Nephron progenitor cell (in vitro differentiated cells): ENCODE measurements at regions not wholly inside any gene's neighbourhood (a gene's known extent, or its start where the extent isn't known, plus 50 kb on each side); places are given as distances from the start of the nearest gene placed in this dataset.
"Not testable (repeated sequence)": the region's sequence is repeated elsewhere in the genome, so short reads cannot be mapped to it uniquely, and the experiment has no call there.

Experiments used
- DNase-seq: peaks from one replicate; pipeline ENCODE4 v3.0.0; 2021
- H3K27ac Mint-ChIP-seq: 2 replicates; pipeline ENCODE4 v1.8.0; 2021; ENCODE audit warnings: mild to moderate bottlenecking, moderate library complexity, mixed read lengths
- H3K27me3 Mint-ChIP-seq: 2 replicates; pipeline ENCODE4 v1.8.0; 2021; ENCODE audit warnings: mild to moderate bottlenecking, low read depth, mixed read lengths; ENCODE audit not compliant: poor library complexity
- H3K36me3 Mint-ChIP-seq: 2 replicates; pipeline ENCODE4 v1.8.0; 2021; ENCODE audit warnings: low read depth, mixed read lengths
- H3K4me1 Mint-ChIP-seq: 2 replicates; pipeline ENCODE4 v1.8.0; 2021; ENCODE audit warnings: mixed read lengths
- H3K4me3 Mint-ChIP-seq: 2 replicates; pipeline ENCODE4 v1.8.0; 2021; ENCODE audit warnings: mild to moderate bottlenecking, moderate library complexity, mixed read lengths
- H3K9me3 Mint-ChIP-seq: 2 replicates; pipeline ENCODE4 v1.8.0; 2021; ENCODE audit warnings: mild to moderate bottlenecking, moderate library complexity, mixed read lengths
- TF ChIP-seq, protein P1 (sequence below): fragments of 200-600 bp; sonication (generic); IDR thresholded peaks from 2 replicates; pipeline ENCODE4 v1.5.0; 2021; ENCODE audit warnings: antibody characterized with exemption

DNA sequence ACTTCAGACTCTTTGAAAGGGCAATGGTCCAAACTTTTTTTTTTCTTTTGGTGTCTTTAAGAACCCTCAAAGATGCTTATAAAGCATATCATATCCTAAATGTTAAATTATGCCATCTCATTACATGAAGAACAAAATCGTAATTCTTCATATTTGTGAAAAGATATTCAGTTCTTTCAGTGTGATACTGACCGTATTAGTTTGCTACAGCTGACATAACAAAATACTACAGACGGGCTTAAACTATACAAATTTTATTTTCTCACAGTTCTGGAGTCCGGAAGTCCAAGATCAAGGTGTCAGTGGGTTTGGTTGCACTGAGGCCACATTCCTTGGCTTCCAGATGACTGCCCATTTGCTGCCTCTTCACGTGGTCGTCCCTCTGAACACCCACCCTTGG is 1377.2 kb upstream of the ZEB2 start:
- no peak for DNase-seq
- Mint-ChIP-seq H3K4me3 (no peak overlapping the region), H3K4me1 (no peaks in the 10 kb centered on the region), H3K36me3 (no peaks in the 10 kb centered on the region), H3K27me3 (peaks cover 2% of the 10 kb centered on the region), H3K27ac (no peak overlapping the region), H3K9me3 (peaks cover 7% of the 10 kb centered on the region)
- TF ChIP-seq, protein P1, sequence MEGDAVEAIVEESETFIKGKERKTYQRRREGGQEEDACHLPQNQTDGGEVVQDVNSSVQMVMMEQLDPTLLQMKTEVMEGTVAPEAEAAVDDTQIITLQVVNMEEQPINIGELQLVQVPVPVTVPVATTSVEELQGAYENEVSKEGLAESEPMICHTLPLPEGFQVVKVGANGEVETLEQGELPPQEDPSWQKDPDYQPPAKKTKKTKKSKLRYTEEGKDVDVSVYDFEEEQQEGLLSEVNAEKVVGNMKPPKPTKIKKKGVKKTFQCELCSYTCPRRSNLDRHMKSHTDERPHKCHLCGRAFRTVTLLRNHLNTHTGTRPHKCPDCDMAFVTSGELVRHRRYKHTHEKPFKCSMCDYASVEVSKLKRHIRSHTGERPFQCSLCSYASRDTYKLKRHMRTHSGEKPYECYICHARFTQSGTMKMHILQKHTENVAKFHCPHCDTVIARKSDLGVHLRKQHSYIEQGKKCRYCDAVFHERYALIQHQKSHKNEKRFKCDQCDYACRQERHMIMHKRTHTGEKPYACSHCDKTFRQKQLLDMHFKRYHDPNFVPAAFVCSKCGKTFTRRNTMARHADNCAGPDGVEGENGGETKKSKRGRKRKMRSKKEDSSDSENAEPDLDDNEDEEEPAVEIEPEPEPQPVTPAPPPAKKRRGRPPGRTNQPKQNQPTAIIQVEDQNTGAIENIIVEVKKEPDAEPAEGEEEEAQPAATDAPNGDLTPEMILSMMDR, result no peak

DNA sequence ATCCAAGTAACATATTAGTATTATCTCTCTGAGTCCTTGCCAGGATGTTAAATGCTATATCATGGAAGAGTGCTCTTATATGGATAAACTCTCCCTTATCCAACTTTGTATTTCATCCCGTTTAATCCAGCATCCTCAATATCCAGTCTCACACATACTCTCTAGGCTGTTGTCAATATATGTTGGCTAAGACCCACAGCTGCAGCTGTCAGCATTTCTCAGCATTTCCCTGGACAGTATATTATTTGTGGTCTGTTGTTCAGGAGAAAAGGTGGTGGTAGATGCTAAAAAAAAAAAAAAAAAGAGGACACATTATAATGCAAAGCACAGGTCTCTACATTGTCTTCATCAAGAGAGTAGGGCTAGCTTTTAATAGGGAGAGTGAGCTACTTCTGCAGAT is 1368.0 kb upstream of the ZEB2 start:
- H3K4me3 Mint-ChIP-seq, result no peak overlapping the region
- DNase-seq, result no peak
- TF ChIP-seq, protein P1, result no peak
- no peak overlapping the region for H3K27ac Mint-ChIP-seq
- H3K36me3 Mint-ChIP-seq, result no peaks in the 10 kb centered on the region
- H3K27me3 Mint-ChIP-seq, result peaks cover 5% of the 10 kb centered on the region
- no peaks in the 10 kb centered on the region for H3K4me1 Mint-ChIP-seq
- H3K9me3 Mint-ChIP-seq, result no peaks in the 10 kb centered on the region

DNA sequence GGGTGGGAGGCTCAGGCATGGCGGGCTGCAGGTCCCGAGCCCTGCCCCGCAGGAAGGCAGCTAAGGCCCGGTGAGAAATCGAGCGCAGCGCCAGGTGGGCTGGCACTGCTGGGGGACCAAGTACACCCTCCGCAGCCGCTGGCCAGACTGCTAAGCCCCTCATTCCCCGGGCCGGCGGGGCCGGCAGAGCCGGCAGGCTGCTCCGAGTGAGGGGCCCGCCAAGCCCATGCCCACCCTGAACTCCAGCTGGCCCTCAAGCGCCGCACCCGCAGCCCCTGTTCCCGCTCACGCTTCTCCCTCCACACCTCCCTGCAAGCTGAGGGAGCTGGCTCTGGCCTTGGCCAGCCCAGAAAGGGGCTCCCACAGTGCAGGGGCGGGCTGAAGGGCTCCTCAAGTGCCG is 1361.1 kb upstream of the ZEB2 start:
- not testable (repeated sequence) for DNase-seq, H3K9me3 Mint-ChIP-seq

DNA sequence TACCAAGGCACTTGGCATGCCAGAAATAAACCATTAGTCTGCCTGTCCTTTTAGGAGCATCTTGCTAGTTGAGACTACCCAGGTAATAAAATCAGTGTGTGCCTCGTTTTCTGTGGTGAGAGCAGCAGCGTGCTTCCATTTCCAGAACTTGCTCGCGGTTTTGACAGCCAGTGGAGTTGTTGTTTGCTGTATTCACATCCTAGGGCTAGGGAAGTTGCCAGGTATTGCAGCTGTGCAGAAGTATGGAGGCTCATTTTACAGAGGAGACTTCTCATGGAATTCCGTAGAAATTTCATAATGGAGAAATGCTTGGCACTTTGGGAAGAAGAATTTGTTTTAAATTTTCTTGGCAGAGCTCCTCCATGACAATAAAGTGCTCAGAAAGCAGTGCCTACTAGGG is 1355.1 kb upstream of the ZEB2 start:
- no peak overlapping the region for H3K27ac Mint-ChIP-seq
- no peaks in the 10 kb centered on the region for H3K4me1 Mint-ChIP-seq
- no peaks in the 10 kb centered on the region for H3K36me3 Mint-ChIP-seq
- H3K9me3 Mint-ChIP-seq, result peaks cover 9% of the 10 kb centered on the region
- no peaks in the 10 kb centered on the region for H3K27me3 Mint-ChIP-seq
- no peak overlapping the region for H3K4me3 Mint-ChIP-seq
- TF ChIP-seq, protein P1, result no peak
- DNase-seq, result no peak

More for the DNA sequence above, 1361.1 kb upstream of the ZEB2 start:
- not testable (repeated sequence) for H3K27ac Mint-ChIP-seq, H3K36me3 Mint-ChIP-seq, H3K27me3 Mint-ChIP-seq, H3K4me3 Mint-ChIP-seq, H3K4me1 Mint-ChIP-seq

DNA sequence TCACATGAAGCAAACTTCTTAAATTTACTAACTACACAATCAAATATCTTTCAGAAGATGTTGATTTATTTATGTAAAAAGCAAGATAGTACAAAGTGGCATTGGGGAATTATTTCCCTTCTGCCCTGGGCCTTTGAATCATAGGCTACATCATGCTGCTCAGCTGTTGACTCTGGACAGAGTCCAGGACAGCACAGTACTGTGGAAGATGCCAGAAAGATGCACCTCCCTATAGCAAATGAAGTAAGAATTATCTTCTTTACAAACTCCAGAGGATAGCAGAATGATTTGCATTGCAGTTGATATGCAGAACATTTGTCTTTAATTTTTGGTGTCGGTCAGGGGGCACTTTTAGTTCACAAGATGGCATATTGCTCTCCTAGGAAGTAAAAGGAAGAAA is 1354.5 kb upstream of the ZEB2 start:
- H3K27me3 Mint-ChIP-seq, result no peaks in the 10 kb centered on the region
- TF ChIP-seq, protein P1, result no peak
- H3K4me3 Mint-ChIP-seq, result no peak overlapping the region
- no peaks in the 10 kb centered on the region for H3K4me1 Mint-ChIP-seq
- DNase-seq, result no peak
- no peaks in the 10 kb centered on the region for H3K36me3 Mint-ChIP-seq
- H3K9me3 Mint-ChIP-seq, result peaks cover 5% of the 10 kb centered on the region
- no peak overlapping the region for H3K27ac Mint-ChIP-seq

DNA sequence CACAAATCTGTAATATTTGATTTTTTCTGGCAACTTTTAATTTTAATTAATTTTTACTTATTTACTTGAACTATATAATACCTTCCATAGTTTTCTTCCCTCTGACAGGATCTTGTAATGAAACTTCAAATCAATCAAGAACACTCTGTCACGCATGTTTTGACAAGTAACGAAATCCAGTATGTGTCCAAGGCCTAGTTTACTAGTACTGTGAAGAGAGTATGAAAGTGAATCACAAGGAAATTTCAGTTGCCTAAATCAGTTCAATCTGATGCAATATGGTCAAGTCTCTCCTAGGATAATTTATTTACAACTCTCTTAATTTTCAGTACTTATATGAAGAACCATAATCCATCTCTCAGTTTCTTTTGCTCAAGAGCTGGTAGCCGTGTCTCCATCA is 1344.6 kb upstream of the ZEB2 start:
- no peaks in the 10 kb centered on the region for H3K9me3 Mint-ChIP-seq
- TF ChIP-seq, protein P1, result no peak
- H3K27me3 Mint-ChIP-seq, result peaks cover 3% of the 10 kb centered on the region
- H3K4me3 Mint-ChIP-seq, result no peak overlapping the region
- H3K36me3 Mint-ChIP-seq, result no peaks in the 10 kb centered on the region
- H3K4me1 Mint-ChIP-seq, result no peaks in the 10 kb centered on the region
- H3K27ac Mint-ChIP-seq, result no peak overlapping the region
- no peak for DNase-seq

DNA sequence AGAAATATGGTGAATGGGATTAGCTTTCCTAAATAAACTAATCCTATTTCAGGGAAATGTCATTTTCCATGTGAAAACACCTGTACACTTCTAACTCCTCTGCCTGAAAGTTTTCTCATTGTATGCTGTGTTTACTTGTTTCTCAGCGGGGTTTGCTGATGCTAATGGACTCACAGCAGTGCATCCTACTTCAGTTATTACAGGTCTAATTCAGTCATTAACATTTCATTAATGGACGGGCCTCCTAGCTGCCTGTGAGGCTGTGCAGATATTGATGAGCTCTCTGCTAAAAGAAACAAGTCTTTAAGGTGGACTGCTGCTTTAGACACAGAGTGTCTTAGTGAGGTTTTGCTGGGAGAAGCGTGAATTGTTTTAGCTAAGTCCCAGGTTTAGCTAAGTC is 1342.0 kb upstream of the ZEB2 start:
- Mint-ChIP-seq H3K4me1 (no peaks in the 10 kb centered on the region), H3K36me3 (no peaks in the 10 kb centered on the region), H3K9me3 (no peaks in the 10 kb centered on the region), H3K27me3 (peaks cover 3% of the 10 kb centered on the region), H3K4me3 (no peak overlapping the region), H3K27ac (no peak overlapping the region)
- DNase-seq, result no peak
- TF ChIP-seq, protein P1, result no peak
